ENCODE measurements at regions not wholly inside any gene's neighbourhood (a gene's known extent, or its start where the extent isn't known, plus 50 kb on each side); places are given as distances from the start of the nearest gene placed in this dataset.

GRCh38 chr4:23323436-23323835, 566.4 kb downstream of the PPARGC1A start:
- ATAC-seq (ENCODE audit: insufficient read depth, low read depth) = no peak
- Histone ChIP-seq H3K9ac (ENCODE audit: low read depth, low read length) (no peak overlapping the region), H3K4me2 (ENCODE audit: insufficient read depth, low read length) (no peak overlapping the region)

GRCh38 chr4:23322732-23323131, 567.1 kb downstream of the PPARGC1A start:
- Histone ChIP-seq H3K79me2 (ENCODE audit: insufficient read depth, low read length) (no peaks in the 10 kb centered on the region), H3K9me3 (ENCODE audit: insufficient read depth, low read length, severe bottlenecking) (no peaks in the 10 kb centered on the region), H2AFZ (ENCODE audit: low read depth, low read length) (no peak overlapping the region), H3K36me3 (ENCODE audit: insufficient read depth, low read length) (no peaks in the 10 kb centered on the region), H3K4me3 (ENCODE audit: low read depth in 1 of 2, low read length in 2 of 2) (no peak overlapping the region), H3K4me1 (ENCODE audit: insufficient read depth, low read length) (no peaks in the 10 kb centered on the region), H3K27me3 (ENCODE audit: insufficient read depth, low read length, poor library complexity) (no peaks in the 10 kb centered on the region), H3K27ac (ENCODE audit: low read length) (no peak overlapping the region), H3K9ac (ENCODE audit: low read depth, low read length) (no peak overlapping the region), H3K4me2 (ENCODE audit: insufficient read depth, low read length) (no peak overlapping the region), H4K20me1 (ENCODE audit: insufficient read depth, low read length) (no peaks in the 10 kb centered on the region)
- ATAC-seq (ENCODE audit: insufficient read depth, low read depth) (no peak), DNase-seq (no peak)
- no peak for TF ChIP-seq EZH2 (IDR thresholded peaks at IDR 0.05; ENCODE audit: borderline replicate concordance, low read depth, low read length, severe bottlenecking)
- no peak for TF ChIP-seq CTCF (IDR thresholded peaks at IDR 0.05; ENCODE audit: borderline replicate concordance, extremely low read depth, low read length, poor library complexity, severe bottlenecking)

More at GRCh38 chr4:23323436-23323835, 566.4 kb downstream of the PPARGC1A start:
- Histone ChIP-seq H3K36me3 (ENCODE audit: insufficient read depth, low read length) (no peaks in the 10 kb centered on the region), H3K9me3 (ENCODE audit: insufficient read depth, low read length, severe bottlenecking) (no peaks in the 10 kb centered on the region), H2AFZ (ENCODE audit: low read depth, low read length) (no peak overlapping the region), H3K79me2 (ENCODE audit: insufficient read depth, low read length) (no peaks in the 10 kb centered on the region), H3K4me1 (ENCODE audit: insufficient read depth, low read length) (no peaks in the 10 kb centered on the region), H3K4me3 (ENCODE audit: low read depth in 1 of 2, low read length in 2 of 2) (no peak overlapping the region), H3K27me3 (ENCODE audit: insufficient read depth, low read length, poor library complexity) (no peaks in the 10 kb centered on the region), H4K20me1 (ENCODE audit: insufficient read depth, low read length) (no peaks in the 10 kb centered on the region), H3K27ac (ENCODE audit: low read length) (no peak overlapping the region)
- TF ChIP-seq EZH2 (IDR thresholded peaks at IDR 0.05; ENCODE audit: borderline replicate concordance, low read depth, low read length, severe bottlenecking) (no peak), CTCF (IDR thresholded peaks at IDR 0.05; ENCODE audit: borderline replicate concordance, extremely low read depth, low read length, poor library complexity, severe bottlenecking) (no peak)
- DNase-seq = no peak

GRCh38 chr4:23320931-23321587, 568.8 kb downstream of the PPARGC1A start:
- no peak overlapping the region for H2AFZ ChIP-seq (ENCODE audit: low read depth, low read length)
- TF ChIP-seq EZH2 (IDR thresholded peaks at IDR 0.05; ENCODE audit: borderline replicate concordance, low read depth, low read length, severe bottlenecking) = no peak
- TF ChIP-seq CTCF (IDR thresholded peaks at IDR 0.05; ENCODE audit: borderline replicate concordance, extremely low read depth, low read length, poor library complexity, severe bottlenecking) = no peak
- H3K4me1 ChIP-seq (ENCODE audit: insufficient read depth, low read length) = no peaks in the 10 kb centered on the region
- ATAC-seq (ENCODE audit: insufficient read depth, low read depth) = no peak
- no peaks in the 10 kb centered on the region for H3K36me3 ChIP-seq (ENCODE audit: insufficient read depth, low read length)
- H3K4me2 ChIP-seq (ENCODE audit: insufficient read depth, low read length) = no peak overlapping the region
- H3K9ac ChIP-seq (ENCODE audit: low read depth, low read length) = no peak overlapping the region
- H3K27me3 ChIP-seq (ENCODE audit: insufficient read depth, low read length, poor library complexity) = no peaks in the 10 kb centered on the region
- no peaks in the 10 kb centered on the region for H3K79me2 ChIP-seq (ENCODE audit: insufficient read depth, low read length)
- no peak for DNase-seq
- no peak overlapping the region for H3K27ac ChIP-seq (ENCODE audit: low read length)
- H3K9me3 ChIP-seq (ENCODE audit: insufficient read depth, low read length, severe bottlenecking) = no peaks in the 10 kb centered on the region
- no peak overlapping the region for H3K4me3 ChIP-seq (ENCODE audit: low read depth in 1 of 2, low read length in 2 of 2)
- H4K20me1 ChIP-seq (ENCODE audit: insufficient read depth, low read length) = no peaks in the 10 kb centered on the region

Data from DND-41 (cell line).